Caco-2 (cell line): ENCODE measurements at regions not wholly inside any gene's neighbourhood (a gene's known extent, or its start where the extent isn't known, plus 50 kb on each side); places are given as distances from the start of the nearest gene placed in this dataset.

Experiments
- BruUV-seq: library from RNA; stranded (reverse); fragments of 400-500 nt; replicated peaks from 2 replicates; lab custom pipeline; 2021; lab: Mats Ljungman, UMichigan
- CTCF ChIA-PET: fragments of 300-600 bp; sonication (Branson Sonifier 250); formaldehyde crosslinking; loops from one replicate; lab custom pipeline; 2022; ENCODE audit warnings: antibody characterized with exemption; lab: Charles Lee
- POLR2A ChIA-PET: fragments of 300-600 bp; sonication (Branson Sonifier 250); formaldehyde crosslinking; loops from one replicate; lab custom pipeline; 2022; ENCODE audit warnings: antibody characterized with exemption; lab: Charles Lee
- DNase-seq, 2 experiments: peaks; one replicate each; pipeline versions ENCODE4 v3.0.0 to v3.0.0-alpha.2; 2020 to 2022
- H3K27me3 ChIP-seq: replicated peaks from 2 replicates; pipeline ENCODE4 v1.6.0; 2011; ENCODE audit warnings: low read length; ENCODE audit not compliant: control insufficient read depth, insufficient read depth
- H3K36me3 ChIP-seq: 2 replicates; pipeline ENCODE4 v1.5.1; 2011; ENCODE audit warnings: low read length; ENCODE audit not compliant: control insufficient read depth, insufficient read depth
- H3K4me1 ChIP-seq: fragments of 250-450 bp; sonication (Bioruptor Pico); 2 replicates; pipeline ENCODE4 v1.5.1; 2020; ENCODE audit warnings: mild to moderate bottlenecking
- H3K4me3 ChIP-seq: 2 replicates; pipeline ENCODE4 v1.5.1; 2011; ENCODE audit warnings: low read depth, mild to moderate bottlenecking, control low read depth, low read length
- H3K9me3 ChIP-seq: fragments of 250-450 bp; sonication (Bioruptor Pico); 2 replicates; pipeline ENCODE4 v1.5.1; 2020; ENCODE audit warnings: mild to moderate bottlenecking, moderate library complexity
- H3K27ac Mint-ChIP-seq: one replicate; pipeline ENCODE4 v1.8.0; 2022; ENCODE audit warnings: mixed read lengths; ENCODE audit not compliant: unreplicated experiment
- H3K27me3 Mint-ChIP-seq: one replicate; pipeline ENCODE4 v1.8.0; 2022; ENCODE audit warnings: mixed read lengths; ENCODE audit not compliant: insufficient read depth, unreplicated experiment
- H3K36me3 Mint-ChIP-seq: one replicate; pipeline ENCODE4 v1.8.0; 2022; ENCODE audit warnings: mild to moderate bottlenecking, mixed read lengths; ENCODE audit not compliant: insufficient read depth, unreplicated experiment
- H3K4me1 Mint-ChIP-seq: one replicate; pipeline ENCODE4 v1.8.0; 2022; ENCODE audit warnings: low read depth, mixed read lengths; ENCODE audit not compliant: unreplicated experiment
- H3K4me3 Mint-ChIP-seq: one replicate; pipeline ENCODE4 v1.8.0; 2022; ENCODE audit warnings: mild to moderate bottlenecking, moderate library complexity, mixed read lengths; ENCODE audit not compliant: unreplicated experiment
- H3K9me3 Mint-ChIP-seq: one replicate; pipeline ENCODE4 v1.8.0; 2022; ENCODE audit warnings: mixed read lengths; ENCODE audit not compliant: unreplicated experiment
- CTCF ChIP-seq, 2 experiments: fragments of 200-600 bp in 1 of 2; IDR thresholded peaks; 1 replicate in 1 of 2; 2 replicates in 1 of 2; pipeline versions ENCODE4 v1.5.1 to v1.8.0; 2011 to 2022; ENCODE audit warnings: antibody characterized with exemption in 1 of 2, control low read depth in 1 of 2, inconsistent platforms in 1 of 2, low read depth in 1 of 2, low read length in 1 of 2, mild to moderate bottlenecking in 1 of 2, moderate library complexity in 1 of 2; ENCODE audit not compliant: insufficient read depth in 1 of 2, severe bottlenecking in 1 of 2, unreplicated experiment in 1 of 2
- intact Hi-C: fragments of 100-400 bp; cut with micrococcal nuclease; formaldehyde crosslinking; loops from one replicate; pipeline ENCODE4 v1.10.0; 2022; ENCODE audit not compliant: unreplicated experiment

GRCh38 chr13:90443268-90443667, 904.2 kb upstream of the MIR17HG start:
- H3K9me3 ChIP-seq = peaks cover 7% of the 10 kb centered on the region; the same call in 1 of the 2 replicates
- no peak for DNase-seq
- no peaks in the 10 kb centered on the region for H3K27me3 ChIP-seq
- TF ChIP-seq CTCF (IDR thresholded peaks at IDR 0.05; ENCODE audit: insufficient read depth in 1 of 2, low read depth in 1 of 2, low read length in 1 of 2, severe bottlenecking in 1 of 2, unreplicated experiment in 1 of 2) = no peak
- Mint-ChIP-seq H3K9me3 (peaks cover 9% of the 10 kb centered on the region), H3K27me3 (no peaks in the 10 kb centered on the region), H3K4me3 (no peak overlapping the region), H3K27ac (peak overlapping the region; percentile 73), H3K36me3 (no peaks in the 10 kb centered on the region), H3K4me1 (peaks cover 21% of the 10 kb centered on the region)
- intact Hi-C loops = no loop called here
- no TSS peak for BruUV-seq
- POLR2A ChIA-PET = no interaction called here
- H3K4me3 ChIP-seq = no peak overlapping the region
- CTCF ChIA-PET = no interaction called here
- no peaks in the 10 kb centered on the region for H3K36me3 ChIP-seq
- peaks cover 35% of the 10 kb centered on the region for H3K4me1 ChIP-seq

- H3K9me3 ChIP-seq = peaks cover 7% of the 10 kb centered on the region; the same call in 1 of the 2 replicates
- no peak for TF ChIP-seq CTCF (IDR thresholded peaks at IDR 0.05; ENCODE audit: insufficient read depth in 1 of 2, low read depth in 1 of 2, low read length in 1 of 2, severe bottlenecking in 1 of 2, unreplicated experiment in 1 of 2)
- H3K4me3 ChIP-seq = no peak overlapping the region
- H3K27me3 Mint-ChIP-seq = no peaks in the 10 kb centered on the region
- ChIA-PET POLR2A (no interaction called here), CTCF (no interaction called here)
- H3K27me3 ChIP-seq = no peaks in the 10 kb centered on the region
- peaks cover 38% of the 10 kb centered on the region for H3K4me1 ChIP-seq
- intact Hi-C loops = loop anchor here (2.0 kb wide), 1 partner anchor 59 kb away; no protein-coding TSS in a partner anchor
- H3K4me1 Mint-ChIP-seq = peaks cover 23% of the 10 kb centered on the region
- no peaks in the 10 kb centered on the region for H3K36me3 Mint-ChIP-seq
- H3K27ac Mint-ChIP-seq = no peak overlapping the region
- no TSS peak for BruUV-seq
- DNase-seq = no peak
- H3K36me3 ChIP-seq = no peaks in the 10 kb centered on the region
- H3K4me3 Mint-ChIP-seq = no peak overlapping the region
- H3K9me3 Mint-ChIP-seq = peaks cover 14% of the 10 kb centered on the region
Measured at GRCh38 chr13:90444232-90444631, 903.3 kb upstream of the MIR17HG start.

GRCh38 chr13:90445179-90445578, 902.3 kb upstream of the MIR17HG start:
- Mint-ChIP-seq H3K4me3 (no peak overlapping the region), H3K36me3 (peaks cover 5% of the 10 kb centered on the region), H3K27me3 (no peaks in the 10 kb centered on the region), H3K9me3 (peaks cover 14% of the 10 kb centered on the region), H3K27ac (peak overlapping the region; percentile 85), H3K4me1 (peaks cover 23% of the 10 kb centered on the region)
- Histone ChIP-seq H3K9me3 (peaks cover 7% of the 10 kb centered on the region; the same call in 1 of the 2 replicates), H3K4me1 (peaks cover 38% of the 10 kb centered on the region), H3K36me3 (no peaks in the 10 kb centered on the region), H3K4me3 (no peak overlapping the region), H3K27me3 (no peaks in the 10 kb centered on the region)
- BruUV-seq = no TSS peak
- DNase-seq = peak; percentile 53 to 55
- TF ChIP-seq CTCF (IDR thresholded peaks at IDR 0.05; ENCODE audit: insufficient read depth in 1 of 2, low read depth in 1 of 2, low read length in 1 of 2, severe bottlenecking in 1 of 2, unreplicated experiment in 1 of 2) = no peak
- ChIA-PET CTCF (no interaction called here), POLR2A (no interaction called here)
- intact Hi-C loops = loop anchor here (1.0 to 2.0 kb wide), 2 partner anchors 58 to 394 kb away; no protein-coding TSS in a partner anchor
